GM21786 (cell line): ENCODE measurements at regions not wholly inside any gene's neighbourhood (a gene's known extent, or its start where the extent isn't known, plus 50 kb on each side); places are given as distances from the start of the nearest gene placed in this dataset.

Source experiments
- ATAC-seq: cut with Tn5 transposase; IDR thresholded peaks from one replicate; pipeline ENCODE4 v1.9.1; 2021; ENCODE audit not compliant: unreplicated experiment

GRCh38 chr1:213371847-213372619, 321.0 kb downstream of the RPS6KC1 start:
- ATAC-seq = no peak

GRCh38 chr1:213374369-213374768, 323.3 kb downstream of the RPS6KC1 start:
- ATAC-seq = peak; percentile 94

GRCh38 chr1:213375002-213375401, 324.0 kb downstream of the RPS6KC1 start:
- ATAC-seq = no peak

GRCh38 chr1:213376862-213377372, 325.9 kb downstream of the RPS6KC1 start:
- ATAC-seq = no peak

- no peak for ATAC-seq
Observed at GRCh38 chr1:213380865-213381264, 329.8 kb downstream of the RPS6KC1 start.

GRCh38 chr1:213381572-213382084, 330.6 kb downstream of the RPS6KC1 start:
- no peak for ATAC-seq

GRCh38 chr1:213383465-213383864, 332.4 kb downstream of the RPS6KC1 start:
- ATAC-seq = no peak

- no peak for ATAC-seq
Observed at GRCh38 chr1:213385201-213385600, 334.2 kb downstream of the RPS6KC1 start.

- ATAC-seq = no peak
Observed at GRCh38 chr1:213385806-213386324, 334.8 kb downstream of the RPS6KC1 start.

GRCh38 chr1:213387380-213388015, 336.5 kb downstream of the RPS6KC1 start:
- ATAC-seq = no peak

- ATAC-seq = no peak
Observed at GRCh38 chr1:213388199-213388598, 337.2 kb downstream of the RPS6KC1 start.

- ATAC-seq = no peak
Observed at GRCh38 chr1:213389061-213389581, 338.1 kb downstream of the RPS6KC1 start.

- ATAC-seq = no peak
Observed at GRCh38 chr1:213391445-213391844, 340.4 kb downstream of the RPS6KC1 start.

GRCh38 chr1:213393860-213394259, 342.8 kb downstream of the RPS6KC1 start:
- no peak for ATAC-seq

- no peak for ATAC-seq
Observed at GRCh38 chr1:213394837-213395236, 343.8 kb downstream of the RPS6KC1 start.

GRCh38 chr1:213397638-213398037, 346.6 kb downstream of the RPS6KC1 start:
- no peak for ATAC-seq

- ATAC-seq = no peak
Observed at GRCh38 chr1:213399695-213400094, 348.7 kb downstream of the RPS6KC1 start.

GRCh38 chr1:213409208-213409631, 358.2 kb downstream of the RPS6KC1 start:
- ATAC-seq = no peak

GRCh38 chr1:213409971-213410370, 358.9 kb downstream of the RPS6KC1 start:
- ATAC-seq = no peak

- ATAC-seq = no peak
Observed at GRCh38 chr1:213414346-213414745, 363.3 kb downstream of the RPS6KC1 start.

- no peak for ATAC-seq
Observed at GRCh38 chr1:213414911-213415310, 363.9 kb downstream of the RPS6KC1 start.
